HL-60 (cell line): ENCODE measurements at regions not wholly inside any gene's neighbourhood (a gene's known extent, or its start where the extent isn't known, plus 50 kb on each side); places are given as distances from the start of the nearest gene placed in this dataset.

Source experiments
- DNase-seq, 2 experiments: peaks; one replicate each; pipeline ENCODE4 v3.0.0-alpha.2; 2010 to 2020; ENCODE audit warnings: low read depth in 1 of 2, low spot score in 1 of 2
- H3K27ac ChIP-seq: fragments of 250-450 bp; sonication (Bioruptor Pico); replicated peaks from 2 replicates; pipeline ENCODE4 v1.5.1; 2020; ENCODE audit warnings: mild to moderate bottlenecking, moderate library complexity
- H3K27me3 ChIP-seq: fragments of 250-450 bp; sonication (Bioruptor Pico); 2 replicates; pipeline ENCODE4 v1.5.1; 2021; ENCODE audit warnings: mild to moderate bottlenecking, moderate library complexity; ENCODE audit not compliant: insufficient read depth, poor library complexity, severe bottlenecking
- H3K4me3 ChIP-seq: replicated peaks from 2 replicates; pipeline ENCODE4 v1.5.1; 2011; ENCODE audit warnings: mild to moderate bottlenecking, control low read depth, low read length; ENCODE audit not compliant: insufficient read depth
- GABPA ChIP-seq: IDR thresholded peaks from 2 replicates; pipeline ENCODE4 v1.6.1; 2012; ENCODE audit warnings: low read depth
- POLR2AphosphoS5 ChIP-seq: IDR thresholded peaks from 2 replicates; pipeline ENCODE4 v1.6.1; 2012; ENCODE audit warnings: low read depth
- SPI1 ChIP-seq: IDR thresholded peaks from 2 replicates; pipeline ENCODE4 v1.6.1; 2012; ENCODE audit warnings: low read depth, mild to moderate bottlenecking, borderline replicate concordance
- TF ChIP-seq, protein P1 (sequence below): IDR thresholded peaks from 2 replicates; pipeline ENCODE4 v1.6.1; 2012; ENCODE audit warnings: low read depth; ENCODE audit not compliant: insufficient replicate concordance
- TF ChIP-seq, protein P2 (sequence below): IDR thresholded peaks from one replicate; pipeline ENCODE4 v1.5.1; 2011; ENCODE audit warnings: low read length, control low read depth, inconsistent platforms; ENCODE audit not compliant: insufficient read depth

DNA sequence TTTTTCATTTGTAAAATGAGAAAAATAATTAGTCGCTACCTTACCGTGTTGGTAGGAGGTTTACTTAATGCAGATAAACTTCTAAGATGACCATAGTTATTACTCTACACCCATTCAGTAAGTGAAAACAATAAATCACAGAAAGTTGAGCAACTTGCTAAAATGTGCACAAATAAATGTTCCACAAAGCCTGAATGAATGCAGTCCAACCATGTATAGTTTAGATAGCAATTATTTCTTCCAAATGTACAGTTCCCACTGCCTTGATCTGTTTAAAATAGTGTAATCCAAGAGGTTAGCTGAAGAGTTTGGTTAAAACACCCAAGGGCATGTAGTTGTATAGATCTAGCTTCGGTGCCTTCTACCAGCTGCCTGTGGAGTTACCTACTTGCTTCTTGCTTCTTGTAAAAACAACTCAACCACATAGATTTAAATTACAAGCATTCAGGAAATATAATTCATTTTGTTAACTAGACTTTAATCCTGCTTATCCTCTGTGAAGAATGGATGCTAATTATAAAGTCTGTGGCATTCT is 106.3 kb upstream of the CARD18 start:
- no peak for DNase-seq
- Histone ChIP-seq H3K27me3 (no peaks in the 10 kb centered on the region), H3K27ac (no peak overlapping the region), H3K4me3 (no peak overlapping the region)
- TF ChIP-seq POLR2AphosphoS5 (no peak), SPI1 (no peak), GABPA (no peak)
- TF ChIP-seq, protein P1, sequence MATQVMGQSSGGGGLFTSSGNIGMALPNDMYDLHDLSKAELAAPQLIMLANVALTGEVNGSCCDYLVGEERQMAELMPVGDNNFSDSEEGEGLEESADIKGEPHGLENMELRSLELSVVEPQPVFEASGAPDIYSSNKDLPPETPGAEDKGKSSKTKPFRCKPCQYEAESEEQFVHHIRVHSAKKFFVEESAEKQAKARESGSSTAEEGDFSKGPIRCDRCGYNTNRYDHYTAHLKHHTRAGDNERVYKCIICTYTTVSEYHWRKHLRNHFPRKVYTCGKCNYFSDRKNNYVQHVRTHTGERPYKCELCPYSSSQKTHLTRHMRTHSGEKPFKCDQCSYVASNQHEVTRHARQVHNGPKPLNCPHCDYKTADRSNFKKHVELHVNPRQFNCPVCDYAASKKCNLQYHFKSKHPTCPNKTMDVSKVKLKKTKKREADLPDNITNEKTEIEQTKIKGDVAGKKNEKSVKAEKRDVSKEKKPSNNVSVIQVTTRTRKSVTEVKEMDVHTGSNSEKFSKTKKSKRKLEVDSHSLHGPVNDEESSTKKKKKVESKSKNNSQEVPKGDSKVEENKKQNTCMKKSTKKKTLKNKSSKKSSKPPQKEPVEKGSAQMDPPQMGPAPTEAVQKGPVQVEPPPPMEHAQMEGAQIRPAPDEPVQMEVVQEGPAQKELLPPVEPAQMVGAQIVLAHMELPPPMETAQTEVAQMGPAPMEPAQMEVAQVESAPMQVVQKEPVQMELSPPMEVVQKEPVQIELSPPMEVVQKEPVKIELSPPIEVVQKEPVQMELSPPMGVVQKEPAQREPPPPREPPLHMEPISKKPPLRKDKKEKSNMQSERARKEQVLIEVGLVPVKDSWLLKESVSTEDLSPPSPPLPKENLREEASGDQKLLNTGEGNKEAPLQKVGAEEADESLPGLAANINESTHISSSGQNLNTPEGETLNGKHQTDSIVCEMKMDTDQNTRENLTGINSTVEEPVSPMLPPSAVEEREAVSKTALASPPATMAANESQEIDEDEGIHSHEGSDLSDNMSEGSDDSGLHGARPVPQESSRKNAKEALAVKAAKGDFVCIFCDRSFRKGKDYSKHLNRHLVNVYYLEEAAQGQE = no peak
- TF ChIP-seq, protein P2, sequence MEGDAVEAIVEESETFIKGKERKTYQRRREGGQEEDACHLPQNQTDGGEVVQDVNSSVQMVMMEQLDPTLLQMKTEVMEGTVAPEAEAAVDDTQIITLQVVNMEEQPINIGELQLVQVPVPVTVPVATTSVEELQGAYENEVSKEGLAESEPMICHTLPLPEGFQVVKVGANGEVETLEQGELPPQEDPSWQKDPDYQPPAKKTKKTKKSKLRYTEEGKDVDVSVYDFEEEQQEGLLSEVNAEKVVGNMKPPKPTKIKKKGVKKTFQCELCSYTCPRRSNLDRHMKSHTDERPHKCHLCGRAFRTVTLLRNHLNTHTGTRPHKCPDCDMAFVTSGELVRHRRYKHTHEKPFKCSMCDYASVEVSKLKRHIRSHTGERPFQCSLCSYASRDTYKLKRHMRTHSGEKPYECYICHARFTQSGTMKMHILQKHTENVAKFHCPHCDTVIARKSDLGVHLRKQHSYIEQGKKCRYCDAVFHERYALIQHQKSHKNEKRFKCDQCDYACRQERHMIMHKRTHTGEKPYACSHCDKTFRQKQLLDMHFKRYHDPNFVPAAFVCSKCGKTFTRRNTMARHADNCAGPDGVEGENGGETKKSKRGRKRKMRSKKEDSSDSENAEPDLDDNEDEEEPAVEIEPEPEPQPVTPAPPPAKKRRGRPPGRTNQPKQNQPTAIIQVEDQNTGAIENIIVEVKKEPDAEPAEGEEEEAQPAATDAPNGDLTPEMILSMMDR = no peak

- H3K4me3 ChIP-seq = no peak overlapping the region
- peak in 1 of 2 experiments; percentile 31 for DNase-seq
- TF ChIP-seq, protein P2 = no peak
- TF ChIP-seq GABPA (no peak), SPI1 (no peak), POLR2AphosphoS5 (no peak)
- TF ChIP-seq, protein P1 = no peak
- no peaks in the 10 kb centered on the region for H3K27me3 ChIP-seq
- H3K27ac ChIP-seq = no peak overlapping the region
Measured at GRCh38 chr11:105244160-105244825, 104.7 kb upstream of the CARD18 start.

DNA sequence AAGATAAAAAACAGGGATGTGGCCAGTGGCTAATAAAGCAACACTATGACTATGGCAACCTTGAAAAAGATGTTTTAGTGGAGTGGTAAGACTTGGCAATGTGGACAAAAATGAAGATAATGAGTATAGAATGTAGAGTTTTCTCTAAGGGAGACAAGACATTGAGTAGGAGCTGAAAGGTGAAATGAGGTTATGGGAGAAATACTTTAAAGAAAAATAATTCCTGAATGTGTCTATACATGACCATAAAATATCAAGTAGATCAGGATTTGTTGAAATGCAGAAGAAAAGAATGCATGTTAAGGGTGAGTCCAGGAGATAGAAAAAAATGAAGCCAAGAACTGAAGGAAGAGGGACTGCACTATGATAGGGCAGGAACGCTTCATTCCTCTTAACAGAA is 101.6 kb upstream of the CARD18 start:
- Histone ChIP-seq H3K27ac (no peak overlapping the region), H3K27me3 (no peaks in the 10 kb centered on the region), H3K4me3 (no peak overlapping the region)
- no peak for DNase-seq
- TF ChIP-seq POLR2AphosphoS5 (no peak), GABPA (no peak), SPI1 (no peak)
- TF ChIP-seq, protein P2 = no peak
- TF ChIP-seq, protein P1 = no peak
